ENCODE measurements at regions not wholly inside any gene's neighbourhood (a gene's known extent, or its start where the extent isn't known, plus 50 kb on each side); places are given as distances from the start of the nearest gene placed in this dataset.

GRCh38 chr2:146894514-146894913, 950.3 kb upstream of the ACVR2A start:
- Histone ChIP-seq H4K20me1 (replicated peaks; ENCODE audit: insufficient read depth) (no peaks in the 10 kb centered on the region), H2AFZ (no peak overlapping the region), H3K4me3 (no peak overlapping the region), H3K27ac (ENCODE audit: low read depth) (no peak overlapping the region), H3K27me3 (ENCODE audit: insufficient read depth) (no peaks in the 10 kb centered on the region), H3K4me2 (no peak overlapping the region), H3K79me2 (replicated peaks; ENCODE audit: insufficient read depth) (no peaks in the 10 kb centered on the region), H3K36me3 (ENCODE audit: insufficient read depth) (no peaks in the 10 kb centered on the region), H3K4me1 (ENCODE audit: insufficient read depth) (no peaks in the 10 kb centered on the region), H3F3A (replicated peaks; ENCODE audit: low read depth) (no peaks in the 10 kb centered on the region), H3K9me2 (ENCODE audit: insufficient read depth) (no peaks in the 10 kb centered on the region)
- Mint-ChIP-seq H3K27ac (no peak overlapping the region), H3K9me3 (no peaks in the 10 kb centered on the region), H3K36me3 (ENCODE audit: low read depth) (no peaks in the 10 kb centered on the region), H3K4me3 (no peak overlapping the region), H3K4me1 (no peaks in the 10 kb centered on the region; the same call in 2 of the 3 replicates), H3K27me3 (ENCODE audit: insufficient read depth, low read depth, poor library complexity) (no peaks in the 10 kb centered on the region)
- no peak for DNase-seq (ENCODE audit: low spot score)
- no peak for ATAC-seq
- TF ChIP-seq ETS1 (IDR thresholded peaks at IDR 0.05) (no peak), ZNF462 (CRISPR knock-in tag; IDR thresholded peaks at IDR 0.05) (no peak), ZNF331 (CRISPR knock-in tag; IDR thresholded peaks at IDR 0.05; ENCODE audit: low read depth) (no peak), STAT1 (IDR thresholded peaks at IDR 0.05; ENCODE audit: unreplicated experiment) (no peak), CTCF (conservative IDR thresholded peaks at IDR 0.05; ENCODE audit: low read depth in 2 of 2) (no peak), EZH2phosphoT487 (IDR thresholded peaks at IDR 0.05; ENCODE audit: unreplicated experiment) (no peak), EZH2 (IDR thresholded peaks at IDR 0.05; ENCODE audit: low read depth, unreplicated experiment) (no peak), JUNB (IDR thresholded peaks at IDR 0.05; ENCODE audit: unreplicated experiment) (no peak), POLR2AphosphoS5 (IDR thresholded peaks at IDR 0.05; ENCODE audit: low read depth) (no peak)

All from GM23338 (cell line).